Fibroblast of skin of left biceps (primary cell): ENCODE measurements at regions not wholly inside any gene's neighbourhood (a gene's known extent, or its start where the extent isn't known, plus 50 kb on each side); places are given as distances from the start of the nearest gene placed in this dataset.
"Not testable (repeated sequence)": the region's sequence is repeated elsewhere in the genome, so short reads cannot be mapped to it uniquely, and the experiment has no call there.

Experiments
- DNase-seq, 2 experiments: peaks; one replicate each; pipeline ENCODE4 v3.0.0-alpha.2; 2013; ENCODE audit warnings: low read depth in 2 of 2

DNA sequence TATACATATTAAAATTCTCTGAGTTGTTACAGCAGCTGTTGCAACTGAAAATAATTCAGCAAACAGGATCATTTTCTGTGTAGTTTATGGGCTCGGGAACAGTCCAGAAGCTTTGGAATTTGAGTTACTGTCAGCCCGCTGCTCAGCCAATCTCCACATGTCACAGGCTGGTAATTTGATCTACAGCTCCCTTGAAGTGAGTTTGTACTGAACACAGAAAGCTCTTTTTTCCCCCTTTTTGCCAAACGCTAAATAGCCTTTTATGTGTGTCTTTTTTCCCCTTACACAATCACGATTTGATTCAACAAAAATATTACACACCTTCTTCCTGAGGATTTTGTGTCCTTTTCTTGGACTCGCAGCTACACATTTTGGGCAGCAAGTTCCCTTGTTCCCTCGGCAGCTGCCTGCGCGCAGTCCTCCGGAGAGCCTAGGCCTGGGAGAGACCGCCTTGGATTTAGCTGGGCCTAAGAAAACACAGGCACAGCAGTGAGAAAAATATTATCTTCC is 371.4 kb downstream of the KCNRG start:
- DNase-seq: peak; percentile 66 to 69

GRCh38 chr13:50387051-50387581 is 371.9 kb downstream of the KCNRG start:
- no peak for DNase-seq

GRCh38 chr13:50388481-50388880 is 373.2 kb downstream of the KCNRG start:
- no peak for DNase-seq

DNA sequence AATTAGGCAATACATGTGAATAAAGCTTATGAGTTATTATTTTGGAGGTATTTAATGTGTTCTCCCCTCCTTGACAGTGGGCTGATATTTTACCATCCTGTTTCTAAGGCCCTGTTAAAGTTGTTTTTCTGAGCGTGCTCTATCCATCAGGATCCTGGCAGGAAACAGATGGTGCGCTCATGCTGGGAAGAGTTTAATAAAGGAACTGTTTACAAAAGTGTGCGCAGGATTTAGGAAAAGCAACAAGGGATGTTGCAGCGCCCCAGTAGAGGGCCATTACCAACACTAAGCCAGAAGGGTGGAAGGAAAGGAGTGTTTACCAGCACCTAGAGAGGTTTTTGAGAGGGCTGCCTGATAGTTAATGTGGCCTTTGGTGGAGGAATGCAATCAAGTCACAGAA is 374.5 kb downstream of the KCNRG start:
- no peak for DNase-seq

- no peak for DNase-seq
Observed at GRCh38 chr13:50390503-50391248, 375.4 kb downstream of the KCNRG start.

DNA sequence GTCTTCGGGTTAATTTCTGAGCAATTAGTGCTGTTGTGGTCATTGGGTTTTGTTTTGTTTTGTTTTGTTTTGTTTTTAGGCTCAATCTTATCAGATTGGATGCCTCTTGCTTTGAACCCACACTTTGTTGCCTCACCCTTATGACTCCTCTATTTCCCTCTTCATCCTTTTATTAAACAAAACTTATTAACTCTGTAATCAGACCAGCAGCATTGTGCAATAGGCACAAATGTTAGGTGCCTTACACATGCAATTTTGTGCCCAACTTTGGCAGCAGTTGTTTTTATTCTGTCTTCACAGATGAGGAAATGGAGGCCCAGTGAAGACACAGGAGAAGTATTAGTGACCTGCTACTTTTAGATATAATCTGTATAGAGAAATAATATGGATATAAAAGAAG is 377.7 kb downstream of the KCNRG start:
- no peak for DNase-seq

DNA sequence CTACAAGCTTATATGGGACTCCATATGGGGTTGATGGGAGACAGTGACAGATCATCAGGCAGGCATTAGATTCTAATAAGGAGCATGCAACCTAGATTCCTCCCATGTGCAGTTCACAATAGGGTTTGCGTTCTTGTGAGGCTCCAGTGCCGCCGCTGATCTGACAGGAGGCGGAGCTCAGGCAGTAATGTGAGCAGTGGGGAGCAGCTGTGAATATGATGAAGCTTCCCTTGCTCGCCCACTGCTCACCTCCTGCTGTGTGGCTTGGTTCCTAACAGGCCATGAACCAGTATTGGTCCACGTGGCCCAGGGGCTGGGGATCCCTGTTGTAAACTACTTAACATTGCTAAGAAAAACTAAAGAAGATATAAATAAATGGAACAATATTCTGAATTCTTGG is 378.4 kb downstream of the KCNRG start:
- no peak for DNase-seq

DNA sequence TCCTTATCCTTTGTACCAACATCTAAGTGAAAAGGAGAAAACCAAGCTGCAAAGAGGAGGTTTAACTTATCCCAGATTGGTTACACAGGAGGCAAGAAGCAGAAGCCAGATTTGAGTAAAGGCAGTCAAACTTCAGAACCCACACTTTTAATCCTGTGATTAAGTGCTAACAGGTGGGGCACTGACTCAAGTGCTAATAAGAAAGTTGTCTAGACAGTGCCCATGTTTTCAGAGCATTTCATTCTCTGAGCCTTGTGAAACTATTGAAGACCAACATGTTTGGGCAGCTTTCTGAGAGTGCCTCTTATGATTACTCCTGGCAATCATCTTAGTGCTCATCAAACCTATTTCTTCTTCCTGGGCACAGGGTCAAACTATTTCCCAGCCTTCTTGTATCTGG is 380.8 kb downstream of the KCNRG start:
- no peak for DNase-seq

DNA sequence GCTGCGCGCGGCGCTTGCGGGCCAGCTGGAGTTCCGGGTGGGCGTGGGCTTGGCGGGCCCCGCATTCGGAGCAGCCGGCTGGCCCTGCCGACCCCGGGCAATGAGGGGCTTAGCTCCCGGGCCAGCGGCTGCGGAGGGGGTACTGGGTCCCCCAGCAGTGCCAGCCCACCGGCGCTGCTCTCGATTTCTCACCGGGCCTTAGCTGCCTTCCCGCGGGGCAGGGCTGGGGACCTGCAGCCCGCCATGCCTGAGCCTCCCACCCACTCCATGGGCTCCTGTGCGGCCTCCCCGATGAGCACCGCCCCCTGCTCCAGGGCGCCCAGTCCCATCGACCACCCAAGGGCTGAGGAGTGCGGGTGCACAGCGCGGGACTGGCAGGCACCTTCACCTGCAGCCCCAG is 381.4 kb downstream of the KCNRG start:
- DNase-seq: not testable (repeated sequence)

GRCh38 chr13:50400035-50400726 is 384.9 kb downstream of the KCNRG start:
- no peak for DNase-seq

GRCh38 chr13:50401049-50401505 is 385.8 kb downstream of the KCNRG start:
- DNase-seq: peak in 1 of 2 experiments; percentile 62

DNA sequence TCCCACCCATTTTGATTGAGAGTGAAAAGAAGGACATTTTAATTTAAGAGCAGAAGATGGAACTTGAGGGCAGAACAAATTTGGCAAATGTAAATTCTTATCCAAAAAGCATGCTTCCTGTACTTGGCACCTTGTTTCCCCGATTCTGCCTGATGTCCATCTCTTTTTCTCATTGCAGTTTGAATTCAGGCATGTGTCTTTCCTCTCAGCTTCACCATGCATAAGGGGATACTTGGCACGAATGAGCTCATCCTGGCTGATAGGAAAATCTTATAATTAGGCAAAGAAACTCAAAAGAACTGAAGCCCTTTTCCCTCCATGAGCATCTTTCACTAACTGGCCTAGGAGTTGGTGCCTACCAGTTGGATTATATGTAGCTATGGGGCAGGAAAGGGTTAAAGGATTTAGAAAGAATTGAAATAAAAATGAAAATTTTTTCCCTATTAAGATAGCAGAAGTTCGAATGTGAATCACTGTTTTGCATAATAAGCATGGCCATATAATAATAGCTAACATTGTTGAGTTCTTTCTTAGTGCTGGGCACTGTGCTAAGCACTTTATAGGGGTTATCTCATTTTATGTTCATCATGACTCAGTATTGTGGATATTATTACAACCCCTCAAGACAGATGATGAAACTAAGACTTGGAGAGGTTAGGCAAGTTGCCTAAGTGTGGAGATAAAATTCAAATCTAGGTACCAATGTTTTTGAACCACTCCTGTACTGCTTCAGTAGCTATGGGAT is 386.6 kb downstream of the KCNRG start:
- DNase-seq: no peak

- DNase-seq: no peak
Observed at GRCh38 chr13:50403311-50403710, 388.1 kb downstream of the KCNRG start.

- no peak for DNase-seq
Observed at GRCh38 chr13:50404116-50404515, 388.9 kb downstream of the KCNRG start.

GRCh38 chr13:50404769-50405168 is 389.5 kb downstream of the KCNRG start:
- DNase-seq: no peak

- DNase-seq: no peak
Observed at GRCh38 chr13:50406831-50407230, 391.6 kb downstream of the KCNRG start.

- DNase-seq: no peak
Observed at GRCh38 chr13:50408068-50408467, 392.8 kb downstream of the KCNRG start.

DNA sequence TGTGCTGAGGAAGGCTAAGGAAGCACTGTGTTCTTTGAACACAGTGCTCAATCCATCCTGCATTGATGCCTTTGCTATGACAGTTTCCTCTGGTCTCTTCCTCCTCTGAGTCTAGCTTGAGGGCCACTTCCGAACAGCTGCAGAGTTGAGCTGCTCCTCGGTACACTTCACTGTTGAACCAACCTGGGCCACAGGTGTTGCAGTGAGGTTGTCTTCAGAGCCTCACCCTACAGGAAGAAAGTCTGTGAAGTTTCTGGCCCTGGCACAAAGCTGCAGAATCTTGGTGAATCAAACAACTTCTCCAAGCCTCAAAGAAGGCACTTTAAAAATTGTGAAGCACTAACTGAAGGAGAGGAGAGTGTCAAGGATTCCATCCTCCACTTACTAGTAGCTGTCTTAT is 394.0 kb downstream of the KCNRG start:
- DNase-seq: no peak

DNA sequence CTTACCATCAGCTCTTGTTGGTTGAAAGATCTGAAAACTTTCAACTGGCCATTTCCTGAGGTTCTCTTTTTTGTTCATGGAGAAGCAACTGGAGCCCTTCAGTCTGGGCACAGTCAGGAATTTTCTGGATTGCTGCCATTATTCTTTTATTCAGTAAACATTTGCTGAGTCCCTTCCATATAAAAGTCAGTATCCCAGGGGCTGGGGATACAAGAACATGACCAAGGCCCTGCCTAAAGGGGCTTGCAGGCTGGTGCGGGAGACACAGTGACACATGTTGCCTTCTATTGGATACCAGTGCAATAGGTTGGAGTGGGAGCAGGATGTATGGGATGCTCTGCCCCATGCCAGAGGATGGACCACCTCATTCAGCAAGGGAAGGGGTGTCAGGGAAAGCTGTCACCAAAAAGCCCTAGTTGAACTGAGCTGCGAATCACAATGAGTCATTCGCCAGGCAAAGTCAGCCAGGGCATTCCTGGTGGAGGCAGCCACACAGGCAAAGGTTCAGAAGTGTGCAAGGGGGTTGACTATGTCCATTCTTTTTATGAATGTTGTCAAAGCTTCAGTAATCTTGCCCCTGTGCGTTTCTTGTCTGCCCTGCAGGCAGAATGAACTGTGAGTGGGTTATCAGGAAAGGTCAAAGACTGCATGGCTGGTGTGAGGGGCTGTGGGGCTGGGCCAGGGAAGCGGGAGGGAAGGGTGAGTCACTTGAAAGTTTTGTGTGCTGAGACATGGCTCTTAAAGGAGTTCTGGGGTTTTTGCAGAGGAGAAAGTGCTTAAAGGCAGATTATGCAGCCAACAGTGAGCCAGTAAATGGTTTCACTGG is 395.9 kb downstream of the KCNRG start:
- peak in 1 of 2 experiments; percentile 52 for DNase-seq

DNA sequence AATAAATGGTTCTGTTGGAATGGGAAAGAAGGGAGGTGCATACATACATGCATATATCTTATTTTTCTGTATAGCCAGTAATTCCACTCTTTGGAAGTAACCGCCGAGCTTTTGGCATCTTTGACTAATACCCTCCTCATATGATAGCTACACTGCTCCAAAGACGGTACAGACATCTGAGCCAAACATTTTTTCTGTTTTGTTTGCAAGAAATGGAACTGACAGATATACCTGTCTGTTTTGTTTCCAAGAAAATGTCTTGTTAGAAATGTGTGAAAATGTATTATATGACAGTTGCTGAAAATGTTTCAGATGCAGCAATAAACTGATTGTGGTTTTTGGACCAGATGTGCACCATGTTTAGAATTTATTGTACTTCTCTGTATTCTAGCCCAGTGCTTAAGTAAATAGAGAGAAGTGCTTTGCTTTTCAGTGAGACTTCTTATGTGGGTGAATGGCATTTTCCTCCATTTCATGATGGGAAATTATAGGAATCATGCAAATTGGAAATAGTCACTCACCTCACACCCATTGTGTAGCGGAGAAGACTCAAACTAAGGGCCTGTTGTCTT is 396.9 kb downstream of the KCNRG start:
- DNase-seq: peak in 1 of 2 experiments; percentile 36

DNA sequence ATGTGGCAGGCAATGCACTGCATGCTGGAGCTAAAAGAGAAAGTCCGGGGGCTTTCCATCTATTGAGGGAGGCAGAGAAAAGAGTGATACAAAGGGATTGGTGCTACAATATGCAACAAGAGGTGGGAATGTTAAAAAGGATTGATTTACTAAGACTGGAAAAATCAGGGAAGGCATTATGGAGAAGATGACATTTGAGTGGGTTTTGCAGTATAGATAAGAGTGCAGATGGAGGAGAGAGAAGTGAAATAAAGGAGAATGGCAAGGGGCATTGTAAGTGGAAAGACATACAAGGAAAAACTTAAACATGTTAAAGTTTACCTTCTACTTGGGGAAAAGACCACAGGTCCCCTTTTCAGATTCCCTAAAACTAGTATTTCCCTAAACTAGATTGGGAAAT is 399.4 kb downstream of the KCNRG start:
- no peak for DNase-seq
